ENCODE measurements at regions not wholly inside any gene's neighbourhood (a gene's known extent, or its start where the extent isn't known, plus 50 kb on each side); places are given as distances from the start of the nearest gene placed in this dataset.

- TF ChIP-seq EZH2phosphoT487 (IDR thresholded peaks at IDR 0.05; ENCODE audit: low read depth) (no peak), CTCF (IDR thresholded peaks at IDR 0.05; ENCODE audit: low read depth, low read length) (no peak)
Observed at GRCh38 chr13:44843403-44843802, 145.9 kb downstream of the NUFIP1 start.
